ENCODE measurements at regions not wholly inside any gene's neighbourhood (a gene's known extent, or its start where the extent isn't known, plus 50 kb on each side); places are given as distances from the start of the nearest gene placed in this dataset.

DNA sequence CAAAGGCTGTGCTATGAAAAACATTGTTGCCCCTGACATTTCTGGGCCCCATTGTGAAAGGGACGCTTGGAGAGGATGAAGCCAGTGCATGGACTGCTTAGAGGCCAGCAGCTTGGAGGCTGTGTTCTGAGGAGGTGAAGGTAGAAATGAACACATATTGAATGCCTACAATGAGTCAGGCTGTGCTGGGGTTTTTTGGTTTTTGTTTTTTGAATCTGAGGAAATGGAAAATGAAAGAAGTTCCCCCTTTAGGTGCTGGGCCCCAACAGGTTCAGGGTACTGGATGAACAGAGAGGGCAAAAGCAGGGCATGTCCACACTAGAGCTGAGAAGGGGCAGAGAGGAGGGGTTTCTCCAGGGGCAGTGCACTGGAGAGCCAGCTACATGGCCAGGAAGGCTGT, 166.1 kb upstream of the API5 start:
- TF ChIP-seq, protein P1, sequence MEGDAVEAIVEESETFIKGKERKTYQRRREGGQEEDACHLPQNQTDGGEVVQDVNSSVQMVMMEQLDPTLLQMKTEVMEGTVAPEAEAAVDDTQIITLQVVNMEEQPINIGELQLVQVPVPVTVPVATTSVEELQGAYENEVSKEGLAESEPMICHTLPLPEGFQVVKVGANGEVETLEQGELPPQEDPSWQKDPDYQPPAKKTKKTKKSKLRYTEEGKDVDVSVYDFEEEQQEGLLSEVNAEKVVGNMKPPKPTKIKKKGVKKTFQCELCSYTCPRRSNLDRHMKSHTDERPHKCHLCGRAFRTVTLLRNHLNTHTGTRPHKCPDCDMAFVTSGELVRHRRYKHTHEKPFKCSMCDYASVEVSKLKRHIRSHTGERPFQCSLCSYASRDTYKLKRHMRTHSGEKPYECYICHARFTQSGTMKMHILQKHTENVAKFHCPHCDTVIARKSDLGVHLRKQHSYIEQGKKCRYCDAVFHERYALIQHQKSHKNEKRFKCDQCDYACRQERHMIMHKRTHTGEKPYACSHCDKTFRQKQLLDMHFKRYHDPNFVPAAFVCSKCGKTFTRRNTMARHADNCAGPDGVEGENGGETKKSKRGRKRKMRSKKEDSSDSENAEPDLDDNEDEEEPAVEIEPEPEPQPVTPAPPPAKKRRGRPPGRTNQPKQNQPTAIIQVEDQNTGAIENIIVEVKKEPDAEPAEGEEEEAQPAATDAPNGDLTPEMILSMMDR (IDR thresholded peaks at IDR 0.05; ENCODE audit: insufficient read depth, low read depth, low read length), result no peak
- TF ChIP-seq EZH2 (IDR thresholded peaks at IDR 0.05; ENCODE audit: insufficient read depth, low read length), result no peak
